ENCODE measurements at regions not wholly inside any gene's neighbourhood (a gene's known extent, or its start where the extent isn't known, plus 50 kb on each side); places are given as distances from the start of the nearest gene placed in this dataset.

DNA sequence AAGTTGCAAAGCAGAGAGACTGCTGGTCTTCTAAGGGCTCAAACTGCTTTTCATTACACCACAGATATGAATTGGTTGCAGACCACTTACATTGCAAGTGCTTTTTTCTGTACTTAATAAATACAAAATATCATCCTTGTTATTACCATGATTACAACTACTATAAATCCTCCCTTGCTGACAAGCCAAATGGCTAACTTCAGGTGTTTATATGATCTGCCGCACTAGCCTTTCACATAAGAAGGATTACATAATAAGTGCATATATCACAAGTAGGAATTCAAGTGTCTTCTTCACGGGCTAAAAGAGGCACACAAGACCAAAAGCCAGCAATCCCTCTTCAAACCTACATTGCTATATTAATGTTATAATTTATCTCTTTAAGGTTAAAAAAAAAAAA is 373.0 kb downstream of the ZEB2 start:
- TF ChIP-seq, protein P1, sequence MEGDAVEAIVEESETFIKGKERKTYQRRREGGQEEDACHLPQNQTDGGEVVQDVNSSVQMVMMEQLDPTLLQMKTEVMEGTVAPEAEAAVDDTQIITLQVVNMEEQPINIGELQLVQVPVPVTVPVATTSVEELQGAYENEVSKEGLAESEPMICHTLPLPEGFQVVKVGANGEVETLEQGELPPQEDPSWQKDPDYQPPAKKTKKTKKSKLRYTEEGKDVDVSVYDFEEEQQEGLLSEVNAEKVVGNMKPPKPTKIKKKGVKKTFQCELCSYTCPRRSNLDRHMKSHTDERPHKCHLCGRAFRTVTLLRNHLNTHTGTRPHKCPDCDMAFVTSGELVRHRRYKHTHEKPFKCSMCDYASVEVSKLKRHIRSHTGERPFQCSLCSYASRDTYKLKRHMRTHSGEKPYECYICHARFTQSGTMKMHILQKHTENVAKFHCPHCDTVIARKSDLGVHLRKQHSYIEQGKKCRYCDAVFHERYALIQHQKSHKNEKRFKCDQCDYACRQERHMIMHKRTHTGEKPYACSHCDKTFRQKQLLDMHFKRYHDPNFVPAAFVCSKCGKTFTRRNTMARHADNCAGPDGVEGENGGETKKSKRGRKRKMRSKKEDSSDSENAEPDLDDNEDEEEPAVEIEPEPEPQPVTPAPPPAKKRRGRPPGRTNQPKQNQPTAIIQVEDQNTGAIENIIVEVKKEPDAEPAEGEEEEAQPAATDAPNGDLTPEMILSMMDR (IDR thresholded peaks at IDR 0.05): no peak
- TF ChIP-seq POLR2A (IDR thresholded peaks at IDR 0.05): no peak

Data from uterus (tissue), 2 donors.